GM12865 (cell line): ENCODE measurements at regions not wholly inside any gene's neighbourhood (a gene's known extent, or its start where the extent isn't known, plus 50 kb on each side); places are given as distances from the start of the nearest gene placed in this dataset.

Source experiments
- DNase-seq: peaks from one replicate; pipeline ENCODE4 v3.0.0; 2010; ENCODE audit warnings: low read depth
- H3K4me3 ChIP-seq: 2 replicates; pipeline ENCODE4 v1.5.1; 2011; ENCODE audit warnings: mild to moderate bottlenecking, low read depth, low read length, control low read depth
- TF ChIP-seq, protein P1 (sequence below): IDR thresholded peaks from 2 replicates; pipeline ENCODE4 v1.5.1; 2011; ENCODE audit warnings: low read length, control low read depth, low read depth, inconsistent platforms; ENCODE audit not compliant: insufficient read depth; ENCODE audit errors: missing control alignments

DNA sequence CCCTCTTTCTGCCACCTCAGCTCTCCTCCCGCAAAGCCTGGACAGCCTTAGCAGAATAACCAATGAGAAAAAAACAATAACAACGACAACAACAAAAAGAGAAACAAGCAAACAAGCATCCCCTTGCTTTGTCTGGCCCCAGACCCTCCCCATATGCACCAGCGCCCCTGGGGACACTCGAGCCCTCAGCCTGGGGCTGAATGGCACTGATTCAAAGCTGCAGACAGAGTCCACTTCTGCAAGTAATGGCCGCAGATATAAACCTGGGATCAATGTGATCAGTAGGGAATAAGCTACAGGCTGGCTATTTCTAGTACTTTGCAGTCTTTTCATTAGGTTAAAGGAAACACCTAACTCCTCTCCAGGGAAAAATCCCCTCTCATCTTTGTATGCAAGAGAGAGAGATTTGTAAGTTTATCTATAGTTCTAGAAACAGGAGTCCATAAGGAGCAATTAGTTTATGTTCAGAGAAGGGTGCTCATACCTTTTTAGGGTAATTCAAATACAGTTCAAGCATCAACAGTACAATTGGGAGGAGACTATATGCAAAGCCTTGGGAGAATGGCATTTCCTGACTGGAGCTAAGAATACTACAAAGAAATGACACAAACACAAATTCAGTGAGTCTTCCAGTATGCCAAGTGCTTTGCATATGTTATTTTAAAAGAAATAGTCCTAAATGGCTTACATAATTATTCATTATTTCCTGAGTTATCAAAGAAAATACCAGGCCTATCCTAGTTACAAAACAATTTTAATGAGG lies 122.3 kb upstream of the DDX18 start:
- no peak for DNase-seq
- no peak overlapping the region for H3K4me3 ChIP-seq
- TF ChIP-seq, protein P1, sequence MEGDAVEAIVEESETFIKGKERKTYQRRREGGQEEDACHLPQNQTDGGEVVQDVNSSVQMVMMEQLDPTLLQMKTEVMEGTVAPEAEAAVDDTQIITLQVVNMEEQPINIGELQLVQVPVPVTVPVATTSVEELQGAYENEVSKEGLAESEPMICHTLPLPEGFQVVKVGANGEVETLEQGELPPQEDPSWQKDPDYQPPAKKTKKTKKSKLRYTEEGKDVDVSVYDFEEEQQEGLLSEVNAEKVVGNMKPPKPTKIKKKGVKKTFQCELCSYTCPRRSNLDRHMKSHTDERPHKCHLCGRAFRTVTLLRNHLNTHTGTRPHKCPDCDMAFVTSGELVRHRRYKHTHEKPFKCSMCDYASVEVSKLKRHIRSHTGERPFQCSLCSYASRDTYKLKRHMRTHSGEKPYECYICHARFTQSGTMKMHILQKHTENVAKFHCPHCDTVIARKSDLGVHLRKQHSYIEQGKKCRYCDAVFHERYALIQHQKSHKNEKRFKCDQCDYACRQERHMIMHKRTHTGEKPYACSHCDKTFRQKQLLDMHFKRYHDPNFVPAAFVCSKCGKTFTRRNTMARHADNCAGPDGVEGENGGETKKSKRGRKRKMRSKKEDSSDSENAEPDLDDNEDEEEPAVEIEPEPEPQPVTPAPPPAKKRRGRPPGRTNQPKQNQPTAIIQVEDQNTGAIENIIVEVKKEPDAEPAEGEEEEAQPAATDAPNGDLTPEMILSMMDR: no peak

DNA sequence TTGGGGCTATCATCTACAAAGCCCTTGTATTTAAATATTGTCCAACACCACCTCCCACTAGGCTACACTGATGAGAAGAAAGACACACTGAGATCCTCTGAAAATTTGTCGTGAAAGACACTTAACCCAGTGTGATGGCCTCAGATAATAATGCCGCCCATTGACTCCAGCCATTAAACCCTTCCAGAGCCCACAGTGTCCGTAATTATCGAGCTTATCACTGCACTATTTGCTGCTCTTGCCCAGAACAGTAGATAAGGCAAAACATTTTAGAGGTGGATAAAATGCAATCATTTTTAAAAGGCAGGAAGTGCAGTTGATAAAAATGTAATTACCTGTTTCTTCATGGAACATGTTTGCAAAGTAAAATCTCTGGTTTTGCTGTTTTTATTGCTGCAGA lies 121.3 kb upstream of the DDX18 start:
- TF ChIP-seq, protein P1: no peak
- DNase-seq: no peak
- no peak overlapping the region for H3K4me3 ChIP-seq

DNA sequence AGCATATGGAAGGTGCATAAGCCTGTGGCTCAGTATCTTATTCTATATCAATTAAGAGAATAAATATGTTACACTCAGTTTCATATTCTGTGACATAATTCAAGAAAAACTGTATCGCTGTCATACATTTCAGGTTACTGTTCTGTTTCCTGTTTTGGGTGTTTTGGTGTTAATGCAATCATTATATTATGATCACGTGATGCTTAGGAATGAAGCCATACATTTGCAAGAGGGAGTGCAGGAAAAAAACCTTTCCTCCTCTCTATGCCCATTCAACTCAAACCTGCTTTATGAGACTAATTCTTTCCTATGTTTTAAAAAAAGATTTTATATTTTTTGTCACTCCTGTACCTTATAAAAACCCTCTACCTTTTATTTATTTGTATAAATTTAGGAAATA lies 120.8 kb upstream of the DDX18 start:
- TF ChIP-seq, protein P1: no peak
- no peak overlapping the region for H3K4me3 ChIP-seq
- no peak for DNase-seq

DNA sequence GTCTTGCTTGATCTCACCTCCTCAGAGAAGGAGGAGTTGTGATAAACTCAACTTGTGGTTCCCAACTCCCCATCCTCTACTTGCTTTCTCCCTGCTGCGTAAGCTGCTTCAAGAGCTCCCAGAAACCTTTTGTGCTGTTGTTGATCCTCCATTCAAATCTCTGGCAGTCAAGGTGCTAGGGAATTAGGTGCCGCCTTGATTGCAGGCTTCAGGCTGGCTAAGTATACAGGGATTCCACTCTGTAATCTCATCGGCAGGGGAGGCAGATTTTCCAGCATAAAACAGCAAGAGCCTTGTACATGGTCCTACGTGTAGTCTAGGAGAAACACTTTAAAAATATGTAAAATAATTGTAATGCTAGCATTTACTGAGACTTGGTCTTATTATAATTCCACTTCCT lies 116.2 kb upstream of the DDX18 start:
- H3K4me3 ChIP-seq: no peak overlapping the region
- DNase-seq: no peak
- TF ChIP-seq, protein P1: no peak

DNA sequence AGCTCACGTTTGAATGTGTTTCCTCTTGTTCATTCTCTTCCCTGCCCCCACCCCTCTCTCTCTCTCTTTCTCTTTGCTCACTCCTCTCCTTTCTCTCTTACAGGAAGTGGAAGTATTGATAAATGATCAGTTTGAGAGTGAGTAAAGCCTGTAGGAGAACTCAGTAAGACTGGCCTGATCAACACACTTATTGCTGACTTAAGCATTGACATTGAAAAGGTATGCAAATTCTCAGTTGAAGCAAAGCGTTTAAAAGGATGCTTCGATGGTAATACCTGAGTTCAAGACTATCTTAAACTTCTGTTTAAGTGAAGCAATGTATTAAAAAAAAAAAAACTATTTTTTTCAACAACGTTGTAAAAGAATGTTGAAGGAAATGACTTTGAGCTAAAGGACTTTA lies 115.7 kb upstream of the DDX18 start:
- H3K4me3 ChIP-seq: no peak overlapping the region
- TF ChIP-seq, protein P1: no peak
- no peak for DNase-seq

DNA sequence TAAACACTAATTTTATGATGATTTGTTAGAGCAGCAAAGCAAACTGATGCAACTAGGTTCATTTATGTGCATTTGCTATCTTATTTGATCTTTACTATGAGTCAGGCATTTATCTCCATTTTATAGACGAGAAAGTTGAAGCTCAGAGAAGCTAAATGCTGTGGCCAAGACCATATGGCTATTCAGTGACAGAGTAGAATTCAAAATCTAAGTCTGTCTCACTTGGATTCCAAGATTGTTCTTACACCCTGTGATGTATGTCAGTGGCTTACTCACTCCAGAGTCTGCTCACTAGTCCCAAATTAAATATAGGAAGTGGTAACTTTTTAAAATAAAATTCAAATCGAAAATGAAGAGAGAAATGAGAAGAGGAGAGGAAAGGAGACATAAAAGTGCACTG lies 114.0 kb upstream of the DDX18 start:
- no peak for DNase-seq
- TF ChIP-seq, protein P1: no peak
- no peak overlapping the region for H3K4me3 ChIP-seq

DNA sequence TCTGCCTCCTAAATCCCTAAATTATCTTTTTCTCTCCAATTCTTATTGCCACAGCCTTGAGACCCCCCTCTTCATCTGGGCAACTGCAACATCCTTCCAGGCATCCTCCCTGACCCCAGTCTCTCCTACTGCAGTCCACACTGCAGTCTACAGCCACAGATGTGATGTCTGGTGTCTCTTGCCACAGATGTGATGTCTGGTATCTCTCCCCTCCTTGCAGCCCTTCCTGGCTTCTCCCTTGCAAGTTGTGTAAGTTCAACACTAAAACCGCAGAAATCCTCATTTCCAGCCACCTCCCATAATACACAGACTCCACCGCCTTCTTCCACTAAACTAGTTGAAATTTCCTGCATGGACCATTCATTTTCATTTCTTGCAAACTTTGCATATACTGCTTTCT lies 113.1 kb upstream of the DDX18 start:
- no peak for DNase-seq
- TF ChIP-seq, protein P1: no peak
- no peak overlapping the region for H3K4me3 ChIP-seq
